Stimulated activated CD4-positive, alpha-beta T cell treated with anti-CD3 and anti-CD28 coated beads, Interleukin-15, amount 100 ng/mL, for 48 hours (primary cell): ENCODE measurements at regions not wholly inside any gene's neighbourhood (a gene's known extent, or its start where the extent isn't known, plus 50 kb on each side); places are given as distances from the start of the nearest gene placed in this dataset.

ENCODE experiments used
- DNase-seq, 2 donors: peaks; one replicate each; pipeline ENCODE4 v3.0.0-alpha.2; 2020; ENCODE audit warnings: low read depth in 2 of 2

DNA sequence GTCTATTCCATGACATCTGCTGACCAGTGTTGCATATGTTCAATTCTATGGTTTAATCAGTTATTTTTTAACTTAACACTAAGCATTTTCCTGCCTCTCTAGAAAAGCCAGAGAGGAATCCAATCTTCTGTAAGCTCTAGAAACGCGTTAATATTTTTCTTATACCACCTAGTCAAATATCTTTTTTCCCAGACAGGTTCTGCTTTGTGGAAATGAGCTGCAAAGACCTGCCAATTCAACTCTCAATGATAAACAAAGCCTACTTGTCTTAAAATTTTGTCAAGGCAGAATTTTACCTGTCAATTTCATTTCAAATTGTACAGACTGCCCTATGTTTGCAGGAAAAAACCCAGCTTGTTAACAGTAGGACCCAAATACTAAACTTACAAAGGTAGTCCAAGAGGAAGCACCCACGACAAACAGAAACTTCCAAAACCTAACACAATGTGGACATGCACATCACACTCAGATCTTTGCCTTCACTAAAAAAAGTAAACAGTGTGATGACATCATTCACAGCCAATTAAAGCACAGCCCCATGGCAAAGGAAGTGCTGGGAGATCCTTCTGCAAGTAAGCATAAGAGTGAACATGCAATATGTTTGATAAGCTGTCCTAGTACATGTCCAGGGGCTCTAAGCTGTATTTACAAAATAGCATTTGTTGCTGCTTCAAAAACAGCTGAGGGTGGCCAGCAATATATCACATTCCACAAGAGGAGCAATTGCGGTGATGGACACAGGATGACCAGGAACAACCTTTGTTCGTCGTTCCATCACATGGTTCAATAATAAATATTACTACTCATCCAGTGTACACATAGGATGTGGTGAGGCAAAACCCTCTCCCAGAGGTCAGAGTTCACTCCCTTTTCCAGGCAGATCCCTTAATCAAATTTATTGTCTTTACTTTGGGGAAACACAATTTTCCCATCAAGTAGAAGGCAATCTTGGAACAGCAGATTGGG, 139.4 kb upstream of the TSC22D2 start:
- DNase-seq: no peak

DNA sequence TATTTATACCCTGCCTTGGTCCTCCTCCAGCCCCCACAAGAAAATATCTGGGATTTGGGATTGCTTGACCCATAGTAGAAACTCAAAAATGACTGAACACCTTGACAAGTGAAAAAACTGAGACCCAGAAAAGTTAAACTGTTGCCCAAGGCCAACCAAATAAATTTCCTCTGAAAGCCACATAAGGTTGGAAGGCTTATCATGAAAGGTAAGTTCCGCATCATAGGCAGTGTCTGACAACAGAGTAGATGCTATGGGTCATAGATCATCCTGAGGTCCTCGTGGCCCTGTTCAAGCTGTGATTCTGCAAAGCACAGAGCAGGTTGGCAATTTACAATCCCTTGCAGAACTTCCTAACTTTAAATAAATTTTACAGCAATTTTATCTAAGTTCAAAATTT, 140.8 kb upstream of the TSC22D2 start:
- no peak for DNase-seq

DNA sequence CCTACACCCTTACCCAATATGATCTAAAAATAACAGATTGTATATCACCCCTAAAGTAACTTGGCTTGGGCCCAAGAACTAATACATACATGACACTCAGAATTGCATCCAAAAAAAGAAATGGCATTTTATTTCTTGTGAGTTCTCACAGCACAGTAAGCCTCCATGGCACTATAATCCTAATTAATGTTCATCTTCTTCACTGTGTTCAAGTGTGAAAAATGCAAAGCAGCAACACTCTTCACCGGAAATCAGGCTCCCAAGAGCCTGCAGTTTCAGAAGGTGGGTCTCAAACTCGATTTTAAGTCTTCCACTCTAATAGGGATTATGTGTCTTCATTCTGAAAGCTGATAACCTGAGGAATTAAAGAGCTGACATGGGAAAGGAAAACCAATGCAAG, 142.8 kb upstream of the TSC22D2 start:
- DNase-seq: no peak

DNA sequence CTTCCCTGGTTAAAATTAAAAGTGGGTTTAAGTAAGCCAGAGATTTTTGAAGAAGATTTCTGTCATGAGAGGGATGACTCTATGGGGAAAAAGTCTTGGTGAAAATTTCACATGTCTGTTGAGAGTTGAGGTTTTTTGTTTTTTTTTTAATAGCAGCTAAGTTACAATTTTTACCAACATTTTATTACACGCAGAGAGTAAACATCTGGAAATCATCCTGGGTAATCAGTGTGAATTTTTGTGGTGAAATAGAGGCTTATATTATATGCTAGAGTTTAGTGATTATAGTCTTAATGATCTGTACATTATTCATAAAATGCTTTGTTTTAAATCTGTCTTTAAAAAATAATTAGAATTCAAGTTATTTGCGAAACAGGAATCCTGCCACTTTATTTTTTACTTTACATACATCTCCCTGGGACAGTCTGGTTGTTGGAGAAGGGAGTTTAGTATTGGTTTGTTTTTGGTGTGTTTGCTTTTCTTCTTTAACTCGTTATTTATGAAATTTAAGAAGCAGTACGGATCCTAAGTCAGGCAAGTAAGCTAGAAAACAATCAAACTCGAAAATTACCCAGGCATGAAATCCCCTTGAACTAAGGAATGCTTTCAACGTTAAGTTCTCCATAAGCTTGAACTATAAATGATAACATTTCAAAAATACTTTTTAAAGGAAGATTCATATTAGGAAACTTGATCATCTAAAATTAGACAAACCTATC, 143.4 kb upstream of the TSC22D2 start:
- DNase-seq: no peak

DNA sequence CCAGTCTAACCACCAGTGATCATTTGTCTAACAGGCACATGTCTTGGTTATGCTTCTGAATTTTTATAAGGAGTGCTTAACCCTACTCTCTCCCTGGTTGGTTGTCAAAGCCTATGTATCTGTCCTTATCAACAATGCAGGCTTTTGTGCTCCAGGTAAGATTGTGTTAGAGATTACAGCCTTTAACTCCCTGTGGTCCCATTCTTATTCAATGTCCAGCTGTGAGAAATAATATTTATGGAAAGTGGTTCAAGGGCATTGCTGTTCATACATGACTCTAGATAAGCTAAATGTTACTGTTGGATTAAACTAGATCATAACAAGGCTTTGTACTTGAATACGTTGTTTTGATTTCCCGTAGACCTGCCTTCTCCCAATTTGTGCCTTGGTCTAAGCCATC, 146.1 kb upstream of the TSC22D2 start:
- DNase-seq: no peak

DNA sequence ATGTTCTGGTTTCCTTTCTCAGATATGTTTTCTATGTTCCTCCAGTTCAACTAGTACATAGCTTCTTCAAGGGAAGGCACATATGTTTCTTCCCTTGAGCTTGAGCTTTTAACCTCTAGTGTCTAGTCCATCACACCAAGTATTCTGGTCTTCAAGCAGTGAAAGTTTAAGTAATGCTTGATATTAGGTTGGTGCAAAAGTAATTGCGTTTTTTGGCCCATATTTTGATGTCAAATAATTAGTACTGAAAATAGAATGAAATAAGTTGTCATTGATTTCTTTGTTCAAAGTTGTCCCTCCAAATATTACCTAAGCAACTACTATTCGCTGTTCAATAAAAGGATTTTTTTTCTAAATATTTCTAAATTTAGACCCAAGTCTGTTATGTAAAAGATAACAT, 146.7 kb upstream of the TSC22D2 start:
- DNase-seq: no peak

DNA sequence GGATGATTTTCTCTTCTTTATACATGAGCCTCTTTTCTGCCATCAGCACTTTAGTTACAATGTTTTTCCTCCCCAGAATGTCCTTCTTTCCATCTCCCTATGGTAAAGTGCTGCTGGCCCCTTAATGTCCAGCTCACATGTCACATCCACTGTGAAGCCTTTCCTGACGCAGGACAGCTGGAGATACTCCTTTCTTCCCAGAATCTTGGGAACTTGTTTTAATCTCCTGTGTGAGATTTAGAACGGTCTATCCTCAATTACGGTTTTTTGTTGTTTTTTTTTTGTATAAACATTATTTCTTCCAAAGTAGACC, 147.7 kb upstream of the TSC22D2 start:
- no peak for DNase-seq

DNA sequence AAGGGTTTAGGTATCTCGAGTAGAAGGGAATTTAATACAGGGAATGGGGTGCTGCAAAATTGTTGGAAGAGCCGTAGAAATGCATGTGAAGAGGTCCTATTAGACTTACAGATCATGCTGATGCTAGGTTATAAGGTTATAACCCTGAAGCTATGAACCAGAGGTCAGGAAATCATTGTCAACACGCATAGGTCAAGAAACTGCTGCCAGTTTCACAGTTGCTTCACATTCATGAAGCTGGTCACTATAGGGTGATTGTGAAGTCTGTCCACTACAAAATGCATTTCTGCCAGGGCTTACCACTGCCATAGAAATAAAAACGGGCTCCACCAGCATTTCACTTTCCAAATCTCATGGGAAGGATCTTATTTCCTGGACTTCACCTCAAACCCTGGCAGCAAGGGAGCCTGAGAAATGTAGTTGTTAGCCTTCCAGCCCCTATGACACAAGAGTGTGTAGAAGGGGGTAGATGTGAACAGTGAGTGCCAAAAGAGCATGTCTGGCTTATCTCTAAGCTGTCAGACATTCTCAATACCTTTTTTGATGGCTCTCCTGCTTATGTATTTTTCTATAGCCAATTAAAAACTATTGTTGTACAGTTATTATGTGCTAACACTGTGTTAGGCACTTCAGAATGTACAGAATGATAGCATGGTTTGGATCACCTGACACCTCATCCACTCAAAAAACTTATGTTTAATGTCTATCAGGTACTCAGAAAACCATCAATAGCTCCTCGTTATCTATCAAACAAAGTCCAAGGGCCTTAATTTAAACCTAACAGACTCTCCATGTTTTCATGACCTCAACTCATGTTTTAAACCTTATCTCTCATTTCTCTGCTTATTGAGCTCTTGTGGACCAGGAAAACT, 148.3 kb upstream of the TSC22D2 start:
- DNase-seq: no peak

DNA sequence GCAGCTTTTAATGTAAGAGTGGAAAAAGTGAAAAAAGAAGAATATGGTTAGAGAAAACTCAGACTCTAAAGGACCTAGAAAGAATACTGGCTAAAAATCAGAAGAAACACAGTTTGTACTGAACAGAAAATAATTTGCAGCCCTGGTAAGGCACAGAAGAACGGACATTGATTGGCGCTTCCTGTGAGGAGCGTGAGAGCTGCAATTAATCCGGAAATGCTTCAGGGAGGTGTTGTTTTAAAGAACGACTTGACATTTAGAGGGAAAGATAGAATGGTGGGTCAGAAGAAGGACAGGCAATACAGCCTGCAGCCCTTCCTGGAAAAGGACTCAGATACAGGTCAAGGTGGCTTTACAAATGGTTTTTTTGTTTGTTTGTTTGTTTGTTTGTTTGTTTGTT, 151.3 kb upstream of the TSC22D2 start:
- no peak for DNase-seq

DNA sequence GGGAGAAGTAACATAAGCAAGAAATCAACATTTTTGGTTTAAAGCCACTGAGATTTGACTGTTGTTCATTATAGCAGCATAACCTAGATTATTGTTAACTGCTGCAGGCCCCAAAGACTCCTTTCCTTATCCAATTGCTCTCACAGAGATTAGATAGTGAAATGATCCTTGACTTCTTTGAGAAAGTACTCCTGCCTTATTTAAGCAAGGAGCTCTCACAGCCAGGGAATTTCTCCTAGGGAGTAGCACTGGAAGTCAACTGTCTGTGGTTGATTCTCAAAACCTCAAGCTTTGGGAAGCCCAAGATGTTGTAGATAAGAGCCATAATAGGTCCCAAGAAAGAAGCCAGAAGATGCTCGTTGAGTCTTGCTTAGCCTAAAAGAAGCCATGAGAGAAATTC, 151.8 kb upstream of the TSC22D2 start:
- no peak for DNase-seq

DNA sequence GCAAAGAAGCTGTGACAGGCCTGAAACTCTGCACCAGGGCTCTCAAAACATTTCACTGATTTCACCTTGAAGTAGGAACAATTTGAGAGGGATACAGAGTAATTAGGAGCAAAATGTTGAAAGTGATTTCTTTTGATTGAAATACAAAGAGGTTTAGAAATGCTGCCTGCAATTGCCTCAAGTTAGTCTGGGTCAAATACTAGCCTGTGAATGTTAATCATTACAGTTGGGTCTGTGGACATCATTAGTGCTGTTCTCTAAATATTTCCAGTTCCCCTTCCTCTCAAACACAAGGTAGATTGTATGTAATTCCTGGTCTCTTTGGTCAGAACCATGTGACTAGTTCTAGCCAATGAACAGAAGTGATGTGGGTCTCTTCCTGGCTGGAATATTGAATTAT, 152.3 kb upstream of the TSC22D2 start:
- DNase-seq: no peak

DNA sequence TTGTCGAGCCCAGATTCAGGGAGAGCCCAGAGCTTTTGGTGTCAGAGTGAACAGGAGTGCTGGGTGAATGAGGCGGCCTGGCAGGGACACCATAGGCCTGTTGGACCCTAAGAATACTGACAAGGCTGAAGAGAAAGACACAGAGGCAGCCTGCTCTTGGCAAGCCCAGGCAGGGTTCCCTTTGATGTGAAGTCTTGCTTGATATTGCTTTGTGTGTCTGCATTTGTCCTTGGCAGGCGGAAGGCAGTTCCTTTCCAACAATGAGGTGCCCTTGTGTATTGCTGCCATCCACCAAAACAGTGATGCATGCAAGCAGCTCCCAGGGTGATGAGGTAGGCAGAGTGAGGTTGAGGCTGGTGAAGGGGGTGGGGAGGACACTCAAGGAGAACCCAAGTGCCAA, 152.7 kb upstream of the TSC22D2 start:
- DNase-seq: no peak

DNA sequence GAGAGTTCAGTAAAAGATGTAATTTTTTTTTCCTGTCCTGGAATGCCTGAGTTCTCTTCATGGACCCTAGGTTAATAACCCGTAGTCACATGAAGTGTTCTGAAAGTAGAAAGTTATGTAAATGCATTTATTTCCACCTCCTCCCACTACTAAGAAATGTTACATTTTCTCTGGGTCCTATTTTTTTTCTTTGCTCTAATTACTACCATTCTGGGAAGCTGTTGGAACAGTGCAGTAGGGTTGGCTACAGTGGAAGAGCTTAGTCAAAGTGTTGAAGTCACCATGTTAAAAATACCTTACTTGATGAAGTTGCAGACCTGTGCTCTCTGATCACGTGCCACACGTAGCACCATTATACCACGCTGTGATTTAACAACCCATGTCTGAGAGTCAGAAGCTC, 153.8 kb upstream of the TSC22D2 start:
- no peak for DNase-seq

DNA sequence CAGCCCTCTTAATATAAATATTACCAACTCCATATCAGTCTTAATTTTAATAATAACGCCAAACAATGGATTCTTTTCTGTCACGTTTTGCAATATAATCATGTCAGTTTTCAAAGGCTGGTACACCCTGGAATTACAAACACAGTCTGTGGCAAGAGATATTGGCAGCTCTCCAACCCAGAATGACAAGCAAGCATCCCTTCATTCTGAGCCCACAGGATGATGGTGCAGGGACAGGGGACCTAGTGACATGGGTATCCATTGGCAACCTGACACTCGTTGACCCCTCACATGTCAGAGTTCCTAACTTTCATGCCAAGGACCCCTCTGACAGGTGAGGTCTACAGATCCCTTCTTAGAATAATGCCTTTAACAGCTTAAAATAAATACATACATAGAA, 154.5 kb upstream of the TSC22D2 start:
- DNase-seq: no peak

DNA sequence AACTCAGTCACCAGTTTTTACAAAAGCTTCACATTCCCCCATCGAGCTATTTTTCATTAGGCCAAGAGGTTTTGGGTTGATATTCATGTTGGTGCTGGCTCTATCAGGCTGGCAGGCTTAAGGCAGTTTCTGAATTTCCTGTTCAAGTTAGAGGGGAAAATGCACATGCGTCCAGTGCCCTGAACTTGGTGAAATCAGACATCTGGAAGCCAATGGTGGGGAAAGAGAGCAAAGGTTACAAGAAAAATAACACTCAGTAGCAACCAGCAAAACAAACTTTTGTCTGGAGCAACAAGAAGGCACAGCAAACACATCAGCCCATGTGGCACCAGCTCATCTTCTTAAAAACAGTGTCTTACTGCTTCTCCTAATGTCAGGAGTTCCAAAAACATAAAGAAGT, 155.6 kb upstream of the TSC22D2 start:
- no peak for DNase-seq

DNA sequence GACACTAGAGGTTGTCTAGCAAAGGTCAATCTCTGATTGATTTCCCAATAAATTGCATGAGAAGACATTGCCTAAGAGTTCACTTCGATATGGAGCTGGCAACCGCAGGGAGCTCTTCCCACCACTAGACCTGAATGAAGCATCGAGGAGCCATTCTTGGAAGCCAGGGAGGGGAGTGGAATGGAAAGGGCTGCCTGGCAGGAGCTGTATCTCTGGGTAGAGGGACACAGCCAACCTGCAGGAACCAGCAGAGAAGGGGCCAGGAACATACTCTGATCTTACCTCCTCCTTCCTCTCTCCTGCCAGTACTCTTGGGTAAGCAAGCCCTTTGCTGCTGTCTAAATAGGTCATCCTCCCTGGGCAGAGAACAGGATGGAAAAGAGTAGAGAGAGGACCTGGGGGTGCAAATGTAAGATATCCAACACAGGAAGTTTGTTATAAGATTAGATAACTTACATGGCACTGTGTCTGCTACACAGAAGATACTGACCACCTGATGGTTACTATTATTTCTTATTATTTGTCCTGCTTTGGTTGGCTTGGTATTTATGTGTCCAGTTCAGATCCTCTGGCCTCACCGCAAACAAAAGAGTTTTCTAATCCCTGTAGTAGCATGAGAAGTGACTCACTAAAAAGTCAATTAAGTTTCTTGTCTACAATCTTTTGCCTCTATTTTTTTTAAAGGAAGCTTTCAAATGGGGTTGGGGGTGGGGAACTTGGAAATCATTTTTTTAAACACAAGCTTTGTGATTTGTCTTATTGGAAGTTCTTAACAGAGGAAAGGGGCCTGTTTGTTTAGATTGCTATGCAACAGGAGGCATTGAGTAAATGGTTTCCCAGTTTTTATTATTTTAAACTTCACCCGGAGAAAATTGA, 156.7 kb upstream of the TSC22D2 start:
- no peak for DNase-seq

DNA sequence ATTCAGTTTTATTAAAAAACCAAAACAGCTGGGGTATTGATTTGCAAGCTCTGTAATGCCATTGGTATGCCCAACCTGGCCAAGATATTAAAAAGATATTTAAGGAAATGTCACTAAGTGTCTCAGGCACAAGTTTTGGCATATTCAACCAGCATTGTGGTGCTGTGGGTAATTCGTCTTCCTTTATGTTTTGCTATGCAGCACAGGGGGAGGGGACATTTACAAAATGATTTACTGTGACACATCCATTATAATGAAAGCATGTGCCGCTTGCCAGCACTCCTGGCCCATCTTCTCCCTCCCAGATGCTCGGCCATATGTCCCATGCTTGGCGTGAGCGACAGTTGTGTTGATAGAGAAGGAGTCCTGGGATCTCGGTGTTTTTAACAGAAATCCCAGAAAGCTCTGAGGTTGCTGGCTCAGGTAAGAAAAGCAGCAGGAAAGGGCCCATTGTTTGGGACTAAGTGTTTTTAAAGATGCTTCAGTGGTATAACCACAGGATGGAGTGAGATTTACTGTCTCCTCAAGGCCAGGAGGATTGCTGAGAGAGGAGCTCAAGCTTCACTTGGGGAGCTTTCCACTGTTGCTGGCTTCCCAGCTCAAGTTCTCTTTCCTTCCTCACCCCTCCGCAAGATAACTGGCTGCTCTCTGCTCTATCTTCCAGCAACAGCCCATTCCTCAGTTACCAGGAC, 158.2 kb upstream of the TSC22D2 start:
- no peak for DNase-seq

DNA sequence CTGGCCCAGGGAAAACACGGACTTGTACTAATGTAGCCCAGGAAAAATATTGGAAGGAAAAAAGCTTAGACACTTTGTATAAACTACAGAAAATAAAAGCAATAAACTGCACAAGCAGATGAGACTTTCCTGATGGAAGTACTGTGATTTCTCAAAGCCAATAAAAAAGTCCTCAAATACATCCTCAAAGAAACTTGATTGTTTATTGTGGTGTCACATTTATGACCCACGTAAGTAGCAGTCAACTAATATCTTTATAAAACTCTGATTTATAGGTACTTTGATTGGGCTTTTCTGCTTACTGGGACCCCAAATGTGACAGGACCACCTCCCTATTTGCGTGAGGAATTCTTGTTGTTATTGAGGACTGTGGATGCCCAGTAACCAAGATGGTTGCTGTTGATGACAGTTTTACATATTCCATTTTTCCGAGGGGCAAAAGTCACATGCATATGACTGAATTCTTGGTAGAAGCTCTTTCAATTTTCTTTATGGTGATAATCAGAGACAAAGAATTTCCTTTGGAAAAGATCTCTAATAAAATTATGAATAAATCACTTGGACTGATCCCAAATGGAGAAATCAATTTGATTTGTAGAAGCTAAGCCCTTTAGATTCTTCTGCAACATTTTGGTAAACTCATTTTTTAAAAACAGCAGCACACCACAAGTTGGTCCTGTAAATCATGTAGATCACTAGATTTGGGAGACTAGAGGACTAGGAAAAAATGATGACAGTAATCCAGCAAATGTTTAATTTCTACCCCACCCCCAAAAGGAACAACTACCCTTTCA, 159.0 kb upstream of the TSC22D2 start:
- DNase-seq: no peak

DNA sequence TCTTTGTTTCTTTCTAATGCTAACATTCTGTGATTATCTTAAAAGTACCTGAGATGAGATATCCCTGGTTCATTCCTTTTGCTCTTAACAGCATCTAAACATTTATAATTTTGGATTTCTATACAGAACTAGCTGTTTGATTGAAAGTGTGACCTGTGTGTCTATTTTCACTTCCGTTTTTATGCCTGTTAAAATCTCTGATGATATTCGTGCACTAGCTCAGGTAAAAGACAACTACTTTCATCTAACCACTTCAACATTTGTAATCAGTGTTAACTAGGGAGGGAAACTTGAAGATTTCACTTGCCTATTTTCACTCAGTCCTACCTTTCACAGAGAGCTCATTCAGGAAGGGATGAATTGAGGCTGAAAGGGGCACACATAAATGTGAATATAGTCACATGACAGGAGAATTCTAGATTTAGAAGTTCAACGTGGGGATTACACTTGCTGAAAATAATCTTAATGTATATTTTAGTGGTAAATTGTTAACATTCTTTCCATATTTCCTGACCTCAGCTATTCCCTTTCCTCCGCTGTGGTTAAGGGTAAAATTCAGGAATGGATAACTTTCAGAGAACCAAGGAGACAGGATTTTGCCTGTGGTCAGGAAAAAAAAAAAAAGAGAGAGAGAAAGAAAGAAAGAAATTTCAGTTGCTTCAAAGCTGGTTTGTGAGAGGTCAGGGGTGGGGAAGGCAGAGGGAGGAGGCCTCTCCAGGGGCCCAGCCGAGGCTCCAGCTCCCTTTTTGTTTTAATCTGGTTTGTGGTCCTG, 159.8 kb upstream of the TSC22D2 start:
- no peak for DNase-seq
